Fibroblast of lung (primary cell): ENCODE measurements at regions not wholly inside any gene's neighbourhood (a gene's known extent, or its start where the extent isn't known, plus 50 kb on each side); places are given as distances from the start of the nearest gene placed in this dataset.

ENCODE experiments used
- CTCF ChIP-seq, 2 donors: IDR thresholded peaks in 1 of 2; conservative IDR thresholded peaks in 1 of 2; 1 replicate in 1 of 2; 2 replicates in 1 of 2; pipeline ENCODE4 v1.5.1; 2011 to 2012; ENCODE audit warnings: low read length in 2 of 2, control low read depth in 1 of 2, inconsistent platforms in 1 of 2, low read depth in 1 of 2, mild to moderate bottlenecking in 1 of 2
- EZH2 ChIP-seq: IDR thresholded peaks from 2 replicates; pipeline ENCODE4 v1.5.1; 2012; ENCODE audit warnings: low read length, control low read depth, mild to moderate bottlenecking; ENCODE audit errors: missing control alignments

- TF ChIP-seq CTCF (conservative IDR thresholded peaks at IDR 0.05 in 1 of 2, IDR thresholded peaks at IDR 0.05 in 1 of 2; ENCODE audit: low read depth in 1 of 2, low read length in 2 of 2) = no peak
- no peak for TF ChIP-seq EZH2
These were observed 189.4 kb upstream of the CWC22 start for GRCh38 chr2:180196419-180196977.
